ENCODE measurements at regions not wholly inside any gene's neighbourhood (a gene's known extent, or its start where the extent isn't known, plus 50 kb on each side); places are given as distances from the start of the nearest gene placed in this dataset.

- no peak for TF ChIP-seq POLR2A (IDR thresholded peaks at IDR 0.05)
- TF ChIP-seq CTCF (IDR thresholded peaks at IDR 0.05), result no peak
- TF ChIP-seq EP300 (IDR thresholded peaks at IDR 0.05), result no peak
- TF ChIP-seq POLR2AphosphoS5 (IDR thresholded peaks at IDR 0.05), result no peak
These were observed 280.2 kb upstream of the PHYHIPL start for GRCh38 chr10:58896229-58896628.

All from sigmoid colon (tissue), 4 donors.